ENCODE measurements at regions not wholly inside any gene's neighbourhood (a gene's known extent, or its start where the extent isn't known, plus 50 kb on each side); places are given as distances from the start of the nearest gene placed in this dataset.
"Not testable (repeated sequence)": the region's sequence is repeated elsewhere in the genome, so short reads cannot be mapped to it uniquely, and the experiment has no call there.

GRCh38 chr9:26789959-26790358 is 102.6 kb downstream of the CAAP1 start:
- no peak for FAIRE-seq
- peak; percentile 43 for DNase-seq (ENCODE audit: low spot score)

- DNase-seq (ENCODE audit: low spot score) (no peak), FAIRE-seq (no peak)
Observed at GRCh38 chr9:26786564-26786963, 106.0 kb downstream of the CAAP1 start.

GRCh38 chr9:26782899-26783298 is 109.7 kb downstream of the CAAP1 start:
- no peak for FAIRE-seq
- no peak for DNase-seq (ENCODE audit: low spot score)

GRCh38 chr9:26781906-26782305 is 110.7 kb downstream of the CAAP1 start:
- no peak for FAIRE-seq
- DNase-seq (ENCODE audit: low spot score): no peak

- FAIRE-seq: peak; percentile 44
- not testable (repeated sequence) for DNase-seq (ENCODE audit: low spot score)
Observed at GRCh38 chr9:26780307-26780706, 112.3 kb downstream of the CAAP1 start.

GRCh38 chr9:26779062-26779461 is 113.5 kb downstream of the CAAP1 start:
- FAIRE-seq: peak; percentile 88
- no peak for DNase-seq (ENCODE audit: low spot score)

- no peak for FAIRE-seq
Observed at GRCh38 chr9:26775391-26775790, 117.2 kb downstream of the CAAP1 start.

GRCh38 chr9:26773056-26773455 is 119.5 kb downstream of the CAAP1 start:
- FAIRE-seq (no peak), DNase-seq (ENCODE audit: low spot score) (no peak)

More at GRCh38 chr9:26775391-26775790, 117.2 kb downstream of the CAAP1 start:
- no peak for DNase-seq (ENCODE audit: low spot score)

- FAIRE-seq (no peak), DNase-seq (ENCODE audit: low spot score) (no peak)
Observed at GRCh38 chr9:26770821-26771220, 121.8 kb downstream of the CAAP1 start.

GRCh38 chr9:26768145-26768544 is 124.5 kb downstream of the CAAP1 start:
- FAIRE-seq (no peak), DNase-seq (ENCODE audit: low spot score) (no peak)

GRCh38 chr9:26760675-26761074 is 131.9 kb downstream of the CAAP1 start:
- FAIRE-seq: no peak
- no peak for DNase-seq (ENCODE audit: low spot score)

GRCh38 chr9:26758655-26759054 is 133.9 kb downstream of the CAAP1 start:
- FAIRE-seq: no peak
- DNase-seq (ENCODE audit: low spot score): no peak

GRCh38 chr9:26756881-26757280 is 135.7 kb downstream of the CAAP1 start:
- no peak for DNase-seq (ENCODE audit: low spot score)
- no peak for FAIRE-seq

- DNase-seq (ENCODE audit: low spot score) (no peak), FAIRE-seq (no peak)
Observed at GRCh38 chr9:26755476-26755875, 137.1 kb downstream of the CAAP1 start.

GRCh38 chr9:26754509-26755164 is 138.0 kb downstream of the CAAP1 start:
- DNase-seq (ENCODE audit: low spot score) (no peak), FAIRE-seq (no peak)

GRCh38 chr9:26753971-26754370 is 138.6 kb downstream of the CAAP1 start:
- no peak for FAIRE-seq
- DNase-seq (ENCODE audit: low spot score): no peak

- DNase-seq (ENCODE audit: low spot score) (no peak), FAIRE-seq (no peak)
Observed at GRCh38 chr9:26750162-26750561, 142.4 kb downstream of the CAAP1 start.

- FAIRE-seq (no peak), DNase-seq (ENCODE audit: low spot score) (no peak)
Observed at GRCh38 chr9:26748449-26749058, 144.0 kb downstream of the CAAP1 start.

GRCh38 chr9:26747611-26748010 is 145.0 kb downstream of the CAAP1 start:
- DNase-seq (ENCODE audit: low spot score): no peak
- no peak for FAIRE-seq

- DNase-seq (ENCODE audit: low spot score): peak; percentile 60
- peak; percentile 63 for FAIRE-seq
Observed at GRCh38 chr9:26746357-26747072, 146.1 kb downstream of the CAAP1 start.

- no peak for FAIRE-seq
- no peak for DNase-seq (ENCODE audit: low spot score)
Observed at GRCh38 chr9:26745111-26745510, 147.5 kb downstream of the CAAP1 start.

GRCh38 chr9:26744191-26744965 is 148.2 kb downstream of the CAAP1 start:
- FAIRE-seq: no peak
- DNase-seq (ENCODE audit: low spot score): peak; percentile 19

All from urothelium cell line (cell line).